Endodermal cell (in vitro differentiated cells): ENCODE measurements at regions not wholly inside any gene's neighbourhood (a gene's known extent, or its start where the extent isn't known, plus 50 kb on each side); places are given as distances from the start of the nearest gene placed in this dataset.

Source experiments
- DNase-seq: peaks from one replicate; pipeline ENCODE4 v3.0.0-alpha.2; 2017
- H3K27ac ChIP-seq: 2 replicates; pipeline ENCODE4 v1.5.1; 2013; ENCODE audit warnings: mild to moderate bottlenecking, low read depth, low read length, moderate library complexity
- H3K27me3 ChIP-seq: 2 replicates; pipeline ENCODE4 v1.6.1; 2013; ENCODE audit warnings: mild to moderate bottlenecking, low read length, moderate library complexity; ENCODE audit not compliant: insufficient read depth, control insufficient read depth, poor library complexity, severe bottlenecking
- H3K36me3 ChIP-seq: 2 replicates; pipeline ENCODE4 v1.7.0; 2013; ENCODE audit warnings: mild to moderate bottlenecking, low read length, moderate library complexity; ENCODE audit not compliant: control insufficient read depth, insufficient read depth
- H3K4me1 ChIP-seq: one replicate; pipeline ENCODE4 v1.7.0; 2013; ENCODE audit warnings: low read length; ENCODE audit not compliant: control insufficient read depth, insufficient read depth
- H3K4me3 ChIP-seq: 2 replicates; pipeline ENCODE4 v1.5.1; 2013; ENCODE audit warnings: mild to moderate bottlenecking, low read length, moderate library complexity
- H3K9ac ChIP-seq: 2 replicates; pipeline ENCODE4 v1.6.1; 2013; ENCODE audit warnings: mild to moderate bottlenecking, low read length, moderate library complexity; ENCODE audit not compliant: poor library complexity, severe bottlenecking; ENCODE audit errors: extremely low read depth
- H3K9me3 ChIP-seq: 2 replicates; pipeline ENCODE4 v1.6.1; 2013; ENCODE audit warnings: mild to moderate bottlenecking, low read length, moderate library complexity; ENCODE audit not compliant: control insufficient read depth
- H3K27ac Mint-ChIP-seq: 2 replicates; pipeline ENCODE4 v1.8.0; 2020; ENCODE audit warnings: mixed read lengths
- H3K27me3 Mint-ChIP-seq: 2 replicates; pipeline ENCODE4 v1.8.0; 2021; ENCODE audit warnings: mild to moderate bottlenecking, mixed read lengths; ENCODE audit not compliant: insufficient read depth
- H3K36me3 Mint-ChIP-seq: 2 replicates; pipeline ENCODE4 v1.8.0; 2020; ENCODE audit warnings: low read depth, mixed read lengths
- H3K4me1 Mint-ChIP-seq: 2 replicates; pipeline ENCODE4 v1.8.0; 2020; ENCODE audit warnings: mixed read lengths
- H3K4me3 Mint-ChIP-seq: 2 replicates; pipeline ENCODE4 v1.8.0; 2020; ENCODE audit warnings: mild to moderate bottlenecking, moderate library complexity, mixed read lengths
- H3K9me3 Mint-ChIP-seq: 2 replicates; pipeline ENCODE4 v1.8.0; 2020; ENCODE audit warnings: mild to moderate bottlenecking, mixed read lengths
- WGBS, 2 experiments: methylation state at CpG; one replicate each; pipeline versions ENCODE4 v1.1.5 to v1.1.7; 2013; ENCODE audit warnings: missing lambda C conversion rate in 2 of 2, mixed read lengths in 1 of 2; ENCODE audit not compliant: insufficient coverage in 1 of 2, insufficient read length in 1 of 2; 5-methylcytosine and 5-hydroxymethylcytosine counted together
- TF ChIP-seq, protein P1 (sequence below): fragments of 200-600 bp; sonication (generic); conservative IDR thresholded peaks from 2 replicates; pipeline ENCODE4 v1.5.0; 2021; ENCODE audit warnings: antibody characterized with exemption, mild to moderate bottlenecking

DNA sequence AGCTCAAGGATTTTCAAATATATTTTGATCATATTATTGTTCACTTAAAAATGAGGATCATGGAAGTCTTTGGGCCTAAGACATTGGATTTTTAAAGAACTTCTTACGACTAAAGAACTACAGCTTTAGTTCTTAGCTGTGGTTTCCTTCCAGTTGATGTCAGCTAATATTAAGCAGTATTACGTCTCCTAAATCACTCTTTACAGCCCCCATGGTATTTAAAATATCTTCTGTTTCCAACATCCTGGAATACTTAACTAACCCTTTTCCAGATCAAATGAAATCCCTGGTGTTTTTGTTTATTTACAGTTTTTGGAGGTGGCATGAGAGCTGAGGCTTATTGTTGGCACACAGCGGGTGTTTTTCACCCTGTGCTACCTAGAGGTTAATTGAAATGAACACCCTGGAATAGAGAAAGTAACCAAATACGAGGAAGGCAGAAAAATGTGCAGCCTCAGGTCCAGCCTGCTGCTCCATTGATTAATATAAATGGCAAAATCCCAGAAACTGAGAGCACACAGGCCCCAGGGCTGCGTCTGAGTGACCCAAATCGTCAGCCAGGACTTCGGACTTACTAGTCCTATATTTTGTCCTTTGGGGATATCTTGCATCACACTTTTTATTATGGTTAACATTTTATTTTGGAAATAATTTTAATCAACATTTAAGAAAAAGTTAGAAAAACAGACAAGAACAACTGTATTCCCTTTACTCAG, 52.3 kb upstream of the ICE1 start:
- no peaks in the 10 kb centered on the region for H3K36me3 ChIP-seq
- no peak overlapping the region for H3K9ac ChIP-seq
- no peaks in the 10 kb centered on the region for H3K36me3 Mint-ChIP-seq
- no peak overlapping the region for H3K4me3 Mint-ChIP-seq
- H3K4me3 ChIP-seq: no peak overlapping the region
- peaks cover 2% of the 10 kb centered on the region for H3K27me3 Mint-ChIP-seq
- WGBS, 2 experiments: 90 to 91% methylated on average over 3 to 7 of the region's 7 CpGs
- no peaks in the 10 kb centered on the region for H3K4me1 ChIP-seq
- no peaks in the 10 kb centered on the region for H3K9me3 ChIP-seq
- no peak for DNase-seq
- no peak overlapping the region for H3K27ac ChIP-seq
- no peaks in the 10 kb centered on the region for H3K27me3 ChIP-seq
- no peaks in the 10 kb centered on the region for H3K9me3 Mint-ChIP-seq
- H3K27ac Mint-ChIP-seq: no peak overlapping the region
- peaks cover 8% of the 10 kb centered on the region for H3K4me1 Mint-ChIP-seq
- TF ChIP-seq, protein P1, sequence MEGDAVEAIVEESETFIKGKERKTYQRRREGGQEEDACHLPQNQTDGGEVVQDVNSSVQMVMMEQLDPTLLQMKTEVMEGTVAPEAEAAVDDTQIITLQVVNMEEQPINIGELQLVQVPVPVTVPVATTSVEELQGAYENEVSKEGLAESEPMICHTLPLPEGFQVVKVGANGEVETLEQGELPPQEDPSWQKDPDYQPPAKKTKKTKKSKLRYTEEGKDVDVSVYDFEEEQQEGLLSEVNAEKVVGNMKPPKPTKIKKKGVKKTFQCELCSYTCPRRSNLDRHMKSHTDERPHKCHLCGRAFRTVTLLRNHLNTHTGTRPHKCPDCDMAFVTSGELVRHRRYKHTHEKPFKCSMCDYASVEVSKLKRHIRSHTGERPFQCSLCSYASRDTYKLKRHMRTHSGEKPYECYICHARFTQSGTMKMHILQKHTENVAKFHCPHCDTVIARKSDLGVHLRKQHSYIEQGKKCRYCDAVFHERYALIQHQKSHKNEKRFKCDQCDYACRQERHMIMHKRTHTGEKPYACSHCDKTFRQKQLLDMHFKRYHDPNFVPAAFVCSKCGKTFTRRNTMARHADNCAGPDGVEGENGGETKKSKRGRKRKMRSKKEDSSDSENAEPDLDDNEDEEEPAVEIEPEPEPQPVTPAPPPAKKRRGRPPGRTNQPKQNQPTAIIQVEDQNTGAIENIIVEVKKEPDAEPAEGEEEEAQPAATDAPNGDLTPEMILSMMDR: no peak

DNA sequence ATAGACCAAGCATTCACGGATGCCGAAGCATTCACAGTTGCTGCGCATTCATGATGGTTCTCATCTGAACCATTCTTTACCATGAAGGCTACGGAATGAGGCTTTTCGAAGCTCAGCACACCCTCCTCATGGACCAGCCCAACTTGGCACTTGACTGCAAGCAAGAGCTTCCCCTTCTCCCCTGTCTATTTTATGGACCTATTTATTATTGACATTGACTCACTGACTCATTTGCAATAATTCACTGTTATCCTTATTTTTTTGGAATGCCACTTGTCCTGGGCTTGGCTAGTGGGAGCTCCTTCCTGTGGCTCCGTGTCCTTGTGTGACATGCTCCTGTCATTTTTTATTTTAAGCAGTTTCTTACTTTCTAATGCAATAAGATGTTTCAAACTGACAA, 51.5 kb upstream of the ICE1 start:
- 93 to 96% methylated on average over 6 of the region's 6 CpGs for WGBS, 2 experiments
- Histone ChIP-seq H3K27me3 (no peaks in the 10 kb centered on the region), H3K9ac (no peak overlapping the region), H3K27ac (no peak overlapping the region), H3K9me3 (no peaks in the 10 kb centered on the region), H3K36me3 (no peaks in the 10 kb centered on the region), H3K4me3 (no peak overlapping the region), H3K4me1 (no peaks in the 10 kb centered on the region)
- Mint-ChIP-seq H3K36me3 (no peaks in the 10 kb centered on the region), H3K27ac (no peak overlapping the region), H3K4me3 (no peak overlapping the region), H3K27me3 (peaks cover 2% of the 10 kb centered on the region), H3K4me1 (peaks cover 8% of the 10 kb centered on the region), H3K9me3 (no peaks in the 10 kb centered on the region)
- DNase-seq: no peak
- TF ChIP-seq, protein P1: no peak

DNA sequence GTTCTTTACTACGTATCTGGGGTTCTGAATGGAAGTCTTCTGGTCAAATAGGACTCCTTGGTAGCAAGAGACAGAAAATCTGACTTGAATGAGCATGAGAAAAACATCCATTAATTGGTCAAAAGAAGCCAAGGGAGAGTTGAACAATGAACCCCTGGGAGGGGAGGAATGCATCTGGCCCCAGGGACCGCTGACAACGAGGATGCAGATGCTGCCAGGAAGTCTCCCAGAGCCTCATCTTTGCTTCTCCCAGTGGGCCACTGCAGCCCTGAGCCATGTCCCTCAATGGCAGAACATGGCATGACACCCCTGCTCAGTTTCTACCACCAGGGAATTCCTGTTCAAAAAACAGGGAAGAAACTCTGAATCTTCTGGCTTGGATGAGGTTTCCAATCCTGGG, 50.5 kb upstream of the ICE1 start:
- Histone ChIP-seq H3K4me1 (no peaks in the 10 kb centered on the region), H3K27ac (no peak overlapping the region), H3K9me3 (no peaks in the 10 kb centered on the region), H3K36me3 (no peaks in the 10 kb centered on the region), H3K27me3 (no peaks in the 10 kb centered on the region), H3K9ac (no peak overlapping the region), H3K4me3 (no peak overlapping the region)
- H3K4me3 Mint-ChIP-seq: no peak overlapping the region
- peak; percentile 43 for DNase-seq
- peaks cover 2% of the 10 kb centered on the region for H3K27me3 Mint-ChIP-seq
- peaks cover 8% of the 10 kb centered on the region for H3K4me1 Mint-ChIP-seq
- TF ChIP-seq, protein P1: no peak
- no peak overlapping the region for H3K27ac Mint-ChIP-seq
- no peaks in the 10 kb centered on the region for H3K36me3 Mint-ChIP-seq
- WGBS, 2 experiments: 54 to 87% methylated on average over 2 to 3 of the region's 3 CpGs
- no peaks in the 10 kb centered on the region for H3K9me3 Mint-ChIP-seq
